SK-N-SH (cell line): ENCODE measurements at regions not wholly inside any gene's neighbourhood (a gene's known extent, or its start where the extent isn't known, plus 50 kb on each side); places are given as distances from the start of the nearest gene placed in this dataset.

ENCODE experiments used
- CTCF ChIA-PET: fragments of 300-600, 350-600 bp; formaldehyde crosslinking; extraction: SDS; loops from one replicate; lab custom pipeline; 2021; lab: Yijun Ruan, JAX
- POLR2A ChIA-PET: fragments of 350-600 bp; sonication (Branson Sonifier 250); formaldehyde crosslinking; extraction: SDS; loops from one replicate; lab custom pipeline; 2020; ENCODE audit warnings: antibody characterized with exemption, inconsistent platforms; lab: Yijun Ruan, JAX
- DNase-seq: peaks from one replicate; pipeline ENCODE4 v3.0.0; 2012
- H2AFZ ChIP-seq: fragments of 200-600 bp; sonication (generic); 2 replicates; pipeline ENCODE4 v1.8.1; 2016; ENCODE audit warnings: antibody characterized with exemption, mild to moderate bottlenecking, low read depth
- H3F3A ChIP-seq: fragments of 200-600 bp; sonication (generic); replicated peaks from 2 replicates; pipeline ENCODE3; 2016; ENCODE audit warnings: antibody characterized with exemption, mild to moderate bottlenecking; ENCODE audit not compliant: insufficient read depth
- H3K27ac ChIP-seq, 2 experiments: fragments of 200-500 bp in 1 of 2; fragments of 200-600 bp in 1 of 2; sonication (Bioruptor generic) in 1 of 2; sonication (generic), shearing (Covaris generic) in 1 of 2; 2 replicates each; pipeline versions ENCODE4 v1.5.1 to v1.6.1; 2014 to 2016; ENCODE audit warnings: low read depth in 2 of 2, inconsistent platforms in 1 of 2, low read length in 1 of 2, mild to moderate bottlenecking in 1 of 2, mixed read lengths in 1 of 2
- H3K27me3 ChIP-seq: fragments of 200-600 bp; sonication (generic), shearing (Covaris generic); 2 replicates; pipeline ENCODE4 v1.6.1; 2016; ENCODE audit warnings: mixed run types; ENCODE audit not compliant: insufficient read depth
- H3K36me3 ChIP-seq, 2 experiments: fragments of 200-500 bp in 1 of 2; fragments of 200-600 bp in 1 of 2; sonication (Bioruptor generic) in 1 of 2; sonication (generic) in 1 of 2; replicated peaks in 1 of 2; 2 replicates each; pipeline versions ENCODE3 to v1.5.1; 2014 to 2016; ENCODE audit warnings: low read length in 1 of 2, mild to moderate bottlenecking in 1 of 2; ENCODE audit not compliant: insufficient read depth in 2 of 2, control insufficient read depth in 1 of 2
- H3K4me1 ChIP-seq, 2 experiments: fragments of 200-500 bp in 1 of 2; fragments of 200-600 bp in 1 of 2; sonication (Bioruptor generic) in 1 of 2; sonication (generic), shearing (Covaris generic) in 1 of 2; 2 replicates each; pipeline versions ENCODE4 v1.5.1 to v1.6.1; 2014 to 2016; ENCODE audit warnings: low read depth in 1 of 2, low read length in 1 of 2, mixed run types in 1 of 2; ENCODE audit not compliant: insufficient read depth in 2 of 2, control insufficient read depth in 1 of 2
- H3K4me2 ChIP-seq: fragments of 200-600 bp; sonication (generic), shearing (Covaris generic); 2 replicates; pipeline ENCODE4 v1.6.1; 2017; ENCODE audit warnings: mixed run types
- H3K4me3 ChIP-seq, 2 experiments: fragments of 200-500 bp in 1 of 2; fragments of 200-600 bp in 1 of 2; sonication (Bioruptor generic) in 1 of 2; sonication (generic), shearing (Covaris generic) in 1 of 2; 2 replicates each; pipeline versions ENCODE4 v1.5.1 to v1.8.1; 2014 to 2016; ENCODE audit warnings: low read depth in 2 of 2, inconsistent platforms in 1 of 2, low read length in 1 of 2, mild to moderate bottlenecking in 1 of 2, mixed read lengths in 1 of 2, moderate library complexity in 1 of 2
- H3K79me2 ChIP-seq: fragments of 200-600 bp; sonication (generic); 2 replicates; pipeline ENCODE4 v1.8.1; 2017; ENCODE audit warnings: mild to moderate bottlenecking; ENCODE audit not compliant: insufficient read depth
- H3K9ac ChIP-seq: fragments of 200-600 bp; sonication (generic); 2 replicates; pipeline ENCODE4 v1.6.1; 2017; ENCODE audit warnings: mixed run types
- H3K9me2 ChIP-seq: fragments of 200-600 bp; sonication (generic); 2 replicates; pipeline ENCODE4 v1.6.1; 2017; ENCODE audit warnings: mixed run types
- H3K9me3 ChIP-seq: fragments of 200-600 bp; sonication (generic); 2 replicates; pipeline ENCODE4 v1.6.1; 2017; ENCODE audit warnings: mixed run types, mild to moderate bottlenecking, moderate library complexity
- H4K20me1 ChIP-seq: fragments of 200-600 bp; sonication (generic); 2 replicates; pipeline ENCODE4 v1.6.1; 2017; ENCODE audit warnings: mild to moderate bottlenecking, mixed run types; ENCODE audit not compliant: insufficient read depth
- CHD2 ChIP-seq: fragments of 150-350 bp; IDR thresholded peaks from 2 replicates; pipeline ENCODE4 v1.6.1; 2018; ENCODE audit warnings: low read length; ENCODE audit not compliant: partially characterized antibody
- CTCF ChIP-seq: fragments of 200-600 bp; sonication (generic); IDR thresholded peaks from 2 replicates; pipeline ENCODE4 v1.6.1; 2017; ENCODE audit warnings: antibody characterized with exemption, mild to moderate bottlenecking, moderate library complexity
- EZH2phosphoT487 ChIP-seq: fragments of 200-600 bp; sonication (generic); IDR thresholded peaks from 2 replicates; pipeline ENCODE4 v1.6.1; 2017; ENCODE audit warnings: low read depth, mixed run types, mild to moderate bottlenecking, antibody characterized with exemption, moderate library complexity, borderline replicate concordance
- FOSL2 ChIP-seq: IDR thresholded peaks from 2 replicates; pipeline ENCODE4 v1.4.0; 2012; ENCODE audit warnings: low read depth, mild to moderate bottlenecking, moderate library complexity, borderline replicate concordance
- FOXJ3 ChIP-seq: sonication (generic); formaldehyde crosslinking; IDR thresholded peaks from 2 replicates; pipeline ENCODE4 v1.5.1; 2020; ENCODE audit warnings: mild to moderate bottlenecking, missing genetic modification reagents
- GABPA ChIP-seq: IDR thresholded peaks from 2 replicates; pipeline ENCODE4 v1.4.0; 2012; ENCODE audit warnings: low read depth, mild to moderate bottlenecking
- IRF3 ChIP-seq: fragments of 150-350 bp; IDR thresholded peaks from 2 replicates; pipeline ENCODE4 v1.6.1; 2016; ENCODE audit warnings: mild to moderate bottlenecking, low read depth, low read length
- MEF2A ChIP-seq: IDR thresholded peaks from 2 replicates; pipeline ENCODE4 v1.4.0; 2012; ENCODE audit warnings: low read depth, borderline replicate concordance
- MXI1 ChIP-seq: IDR thresholded peaks from 2 replicates; pipeline ENCODE4 v1.6.1; 2012; ENCODE audit warnings: mild to moderate bottlenecking, low read depth, low read length, improper control_type of control experiment
- NFIC ChIP-seq: IDR thresholded peaks from 2 replicates; pipeline ENCODE4 v1.4.0; 2012; ENCODE audit warnings: borderline replicate concordance
- NRF1 ChIP-seq: IDR thresholded peaks from 2 replicates; pipeline ENCODE4 v1.6.1; 2012; ENCODE audit warnings: low read depth, mild to moderate bottlenecking, low read length
- POLR2AphosphoS5 ChIP-seq: IDR thresholded peaks from 2 replicates; pipeline ENCODE4 v1.6.1; 2012; ENCODE audit warnings: low read depth, low read length
- REST ChIP-seq: IDR thresholded peaks from 2 replicates; pipeline ENCODE4 v1.6.1; 2012; ENCODE audit warnings: mild to moderate bottlenecking, low read depth, low read length, moderate library complexity
- RFX5 ChIP-seq: IDR thresholded peaks from 2 replicates; pipeline ENCODE4 v1.6.1; 2012; ENCODE audit warnings: mild to moderate bottlenecking, improper control_type of control experiment, low read length
- RXRA ChIP-seq: IDR thresholded peaks from 2 replicates; pipeline ENCODE4 v1.4.0; 2012; ENCODE audit warnings: low read depth, mild to moderate bottlenecking, borderline replicate concordance
- SIN3A ChIP-seq: IDR thresholded peaks from 2 replicates; pipeline ENCODE4 v1.6.1; 2012; ENCODE audit warnings: low read depth, mild to moderate bottlenecking, low read length, moderate library complexity, borderline replicate concordance
- TAF1 ChIP-seq: IDR thresholded peaks from 2 replicates; pipeline ENCODE4 v1.6.1; 2012; ENCODE audit warnings: low read depth, mild to moderate bottlenecking, low read length, moderate library complexity, borderline replicate concordance
- TCF12 ChIP-seq: IDR thresholded peaks from 2 replicates; pipeline ENCODE4 v1.4.0; 2012
- TEAD4 ChIP-seq: IDR thresholded peaks from 2 replicates; pipeline ENCODE4 v1.4.0; 2012; ENCODE audit warnings: mild to moderate bottlenecking, borderline replicate concordance; ENCODE audit not compliant: insufficient read depth
- YY1 ChIP-seq: IDR thresholded peaks from 2 replicates; pipeline ENCODE4 v1.4.0; 2012; ENCODE audit warnings: low read depth, mild to moderate bottlenecking
- WGBS: methylation state at CpG from one replicate; pipeline ENCODE4 v1.1.6; 2017; ENCODE audit warnings: low lambda C conversion rate; 5-methylcytosine and 5-hydroxymethylcytosine counted together

- Histone ChIP-seq H4K20me1 (no peaks in the 10 kb centered on the region), H3K9me2 (no peaks in the 10 kb centered on the region), H3K4me1 (no peaks in the 10 kb centered on the region), H3K4me2 (no peak overlapping the region), H3F3A (no peaks in the 10 kb centered on the region), H3K9ac (no peak overlapping the region), H2AFZ (no peak overlapping the region), H3K36me3 (no peaks in the 10 kb centered on the region), H3K4me3 (no peak overlapping the region), H3K79me2 (no peaks in the 10 kb centered on the region), H3K27ac (no peak overlapping the region), H3K9me3 (no peaks in the 10 kb centered on the region), H3K27me3 (no peaks in the 10 kb centered on the region)
- no peak for TF ChIP-seq RFX5
- no peak for TF ChIP-seq SIN3A
- no peak for TF ChIP-seq MEF2A
- TF ChIP-seq MXI1: no peak
- no peak for TF ChIP-seq REST
- TF ChIP-seq TCF12: no peak
- no peak for TF ChIP-seq NRF1
- no peak for TF ChIP-seq EZH2phosphoT487
- no peak for TF ChIP-seq TAF1
- no peak for TF ChIP-seq NFIC
- TF ChIP-seq CTCF: no peak
- no peak for TF ChIP-seq YY1
- POLR2A ChIA-PET: no interaction called here
- CTCF ChIA-PET: no interaction called here
- WGBS: 26% methylated on average over 5 of the region's 5 CpGs
- DNase-seq: no peak
Measured at GRCh38 chr4:135741583-135741982, 1540.0 kb upstream of the PABPC4L start.

GRCh38 chr4:135739354-135739753 is 1537.8 kb upstream of the PABPC4L start:
- Histone ChIP-seq H4K20me1 (no peaks in the 10 kb centered on the region), H3K27ac (no peak overlapping the region), H3K36me3 (no peaks in the 10 kb centered on the region), H2AFZ (no peak overlapping the region), H3F3A (no peaks in the 10 kb centered on the region), H3K79me2 (no peaks in the 10 kb centered on the region), H3K9ac (no peak overlapping the region), H3K4me3 (no peak overlapping the region), H3K4me2 (no peak overlapping the region), H3K4me1 (no peaks in the 10 kb centered on the region), H3K9me2 (no peaks in the 10 kb centered on the region), H3K27me3 (no peaks in the 10 kb centered on the region), H3K9me3 (no peaks in the 10 kb centered on the region)
- ChIA-PET CTCF (no interaction called here), POLR2A (no interaction called here)
- WGBS: 19% methylated on average over 2 of the region's 2 CpGs
- DNase-seq: no peak
- TF ChIP-seq SIN3A (no peak), TEAD4 (no peak), IRF3 (no peak), POLR2AphosphoS5 (no peak), TCF12 (no peak), CHD2 (no peak), REST (no peak), RXRA (no peak), FOXJ3 (CRISPR knock-in tag) (no peak), GABPA (no peak), NFIC (no peak), FOSL2 (no peak)
